Activated CD4-positive, CD25-positive, alpha-beta regulatory T cell treated with anti-CD3 and anti-CD28 coated beads, Interleukin-2, amount 50 U/mL, for 24 hours (primary cell): ENCODE measurements at regions not wholly inside any gene's neighbourhood (a gene's known extent, or its start where the extent isn't known, plus 50 kb on each side); places are given as distances from the start of the nearest gene placed in this dataset.

ENCODE experiments used
- ATAC-seq, 2 donors: fragments of 150-1000 bp; cut with Tn5 transposase; one replicate each; pipeline ENCODE4 v1.10.0; 2021; ENCODE audit warnings: mild to moderate bottlenecking in 1 of 2, moderate library complexity in 1 of 2

DNA sequence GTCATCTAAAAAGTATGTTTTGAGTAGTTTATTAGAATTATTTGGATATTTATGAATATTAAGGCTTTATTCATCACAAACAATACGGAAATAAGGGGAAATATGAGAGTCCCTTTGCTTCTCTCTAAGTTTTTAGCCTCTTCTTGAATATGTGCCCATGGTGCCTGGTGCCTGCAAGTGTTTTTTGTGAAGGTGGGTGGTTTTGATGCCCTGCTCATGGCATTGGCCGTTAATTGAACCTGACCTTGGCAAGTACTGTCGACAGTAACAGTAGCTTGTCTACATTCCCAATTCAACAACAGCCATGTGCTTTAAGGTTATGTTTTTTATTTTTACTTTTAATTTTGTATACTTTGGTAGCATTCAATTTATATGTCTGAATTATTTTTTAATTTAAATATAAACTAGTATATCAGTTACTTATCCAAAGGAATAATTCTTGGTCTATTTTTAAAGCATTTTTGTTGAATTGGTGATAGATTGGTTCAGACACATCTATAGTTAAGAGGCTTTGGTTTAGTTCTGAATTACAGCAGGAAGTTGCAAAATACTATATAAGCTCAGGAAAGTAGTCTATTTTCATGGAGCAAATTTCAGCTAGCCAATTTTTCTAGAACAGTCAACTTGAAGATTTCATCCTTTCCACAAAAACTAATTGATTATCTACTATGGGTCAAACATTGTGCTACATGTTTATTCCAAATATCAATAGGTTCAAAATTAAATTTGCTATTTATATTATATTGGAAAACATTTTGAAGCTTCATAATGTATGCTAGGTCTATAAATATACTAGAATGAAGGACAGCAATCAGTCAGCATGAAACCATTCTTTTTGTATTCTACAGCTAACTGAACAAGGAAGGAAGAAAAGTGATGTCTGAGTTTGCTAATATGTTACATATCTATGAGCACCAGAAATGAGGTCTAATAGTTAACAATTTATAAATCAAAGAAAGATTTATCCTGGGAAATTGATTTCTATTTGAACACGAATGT is 184.4 kb downstream of the MRPL39 start:
- ATAC-seq, result no peak

DNA sequence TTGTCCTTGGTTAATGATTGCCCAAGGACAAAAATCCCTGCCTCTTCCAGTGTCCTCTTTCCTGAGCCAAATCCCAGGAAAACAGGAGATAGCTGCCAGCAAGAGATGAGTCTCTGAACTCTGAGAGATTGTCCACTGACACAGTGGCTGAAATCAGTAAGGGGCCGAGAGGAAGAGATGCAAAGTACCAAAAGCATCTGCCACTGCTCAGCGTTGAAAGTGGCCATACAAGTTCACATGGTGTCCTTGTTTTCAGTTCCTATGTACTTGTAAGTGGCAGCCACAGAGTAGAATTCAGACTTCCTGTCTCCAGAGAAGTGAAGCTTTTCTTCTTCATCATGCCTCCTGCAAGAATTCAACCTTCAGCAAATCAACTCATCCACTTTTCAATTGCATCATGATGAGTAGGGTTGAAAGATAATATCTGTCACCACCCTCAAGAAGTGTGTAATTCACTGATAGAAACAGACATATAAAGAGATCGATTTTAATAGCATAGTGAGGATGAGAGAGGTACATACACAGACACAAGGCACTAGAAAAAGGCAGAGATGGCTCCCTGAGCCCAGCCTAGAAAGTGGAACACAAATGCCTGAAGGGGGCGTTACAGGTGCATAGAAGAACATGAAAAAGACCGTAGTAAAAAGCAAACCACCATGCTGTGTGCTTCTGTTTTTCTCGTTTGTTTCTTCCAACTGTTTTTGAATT is 185.8 kb downstream of the MRPL39 start:
- ATAC-seq, result peak; percentile 91 to 96

DNA sequence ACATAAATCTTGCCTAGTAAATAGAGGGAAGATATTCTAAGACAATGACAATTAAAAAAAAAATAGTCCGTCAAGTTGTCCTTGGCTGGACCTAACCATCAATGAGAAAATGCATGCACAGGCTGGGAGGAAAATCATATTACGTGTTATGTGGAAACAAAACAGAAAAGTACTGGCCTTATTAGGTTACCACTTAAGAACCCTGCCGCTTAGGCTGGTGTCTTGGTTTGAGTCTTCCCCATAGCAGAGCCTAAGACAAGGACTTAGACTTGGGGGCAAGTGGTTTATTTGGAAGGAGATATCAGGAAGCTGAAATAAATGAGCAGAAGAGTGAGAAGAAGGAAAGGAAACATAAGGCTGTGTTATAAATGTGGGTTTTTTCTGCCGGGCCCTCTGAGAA is 186.4 kb downstream of the MRPL39 start:
- no peak for ATAC-seq

DNA sequence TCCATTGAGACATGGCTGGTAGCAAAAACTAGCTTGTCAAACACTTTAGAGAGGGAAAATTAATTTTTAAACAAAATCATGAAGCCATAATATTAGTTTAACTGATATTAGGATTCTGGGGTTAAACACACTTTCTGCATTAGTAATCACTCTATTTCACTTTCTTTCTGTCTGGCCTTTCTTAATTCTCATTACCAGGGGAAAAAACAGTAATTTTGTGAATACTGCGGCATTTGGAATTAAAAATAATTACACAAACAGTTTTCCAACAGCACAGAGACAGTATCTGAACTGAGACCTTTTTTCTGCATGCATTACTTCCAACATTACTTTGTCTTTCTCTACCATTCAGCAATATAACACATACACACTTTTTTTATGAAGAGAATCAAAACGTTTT is 190.6 kb downstream of the MRPL39 start:
- ATAC-seq, result no peak

DNA sequence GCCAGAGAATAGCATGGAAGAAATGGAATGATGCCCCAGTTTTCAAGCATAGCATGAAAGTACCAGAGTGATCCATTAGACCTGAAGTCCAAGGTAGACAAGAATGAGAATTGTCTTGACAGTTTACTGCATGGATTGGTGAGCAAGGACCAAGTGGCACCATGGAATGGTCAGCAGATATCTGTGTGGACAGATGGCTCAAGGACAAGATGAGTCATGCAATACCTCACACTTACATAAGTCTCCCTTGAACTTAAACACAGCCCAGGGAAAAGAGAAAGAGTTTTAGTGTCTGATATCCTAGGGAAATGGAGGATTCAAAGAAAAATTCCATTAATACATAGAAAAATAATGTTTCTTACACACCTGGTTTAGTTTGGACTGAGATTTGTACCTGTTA is 195.2 kb downstream of the MRPL39 start:
- ATAC-seq, result no peak

DNA sequence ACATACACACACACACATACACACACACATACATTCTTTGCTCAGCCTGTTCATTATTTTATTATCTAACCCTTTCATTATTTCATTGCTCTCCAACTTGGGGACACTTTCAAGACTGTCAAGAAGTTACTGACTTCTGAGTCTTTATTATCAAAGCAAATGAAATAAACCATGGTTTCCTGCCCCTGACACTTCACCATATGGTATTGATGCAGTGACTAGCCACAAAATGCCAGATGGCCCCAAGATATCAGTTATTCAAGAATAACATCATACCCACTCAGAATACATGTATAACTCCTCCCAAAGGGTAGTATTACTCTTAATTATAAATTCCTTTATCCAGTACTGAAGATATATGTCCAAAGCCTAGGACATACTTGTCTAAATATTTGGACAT is 197.3 kb downstream of the MRPL39 start:
- ATAC-seq, result no peak

DNA sequence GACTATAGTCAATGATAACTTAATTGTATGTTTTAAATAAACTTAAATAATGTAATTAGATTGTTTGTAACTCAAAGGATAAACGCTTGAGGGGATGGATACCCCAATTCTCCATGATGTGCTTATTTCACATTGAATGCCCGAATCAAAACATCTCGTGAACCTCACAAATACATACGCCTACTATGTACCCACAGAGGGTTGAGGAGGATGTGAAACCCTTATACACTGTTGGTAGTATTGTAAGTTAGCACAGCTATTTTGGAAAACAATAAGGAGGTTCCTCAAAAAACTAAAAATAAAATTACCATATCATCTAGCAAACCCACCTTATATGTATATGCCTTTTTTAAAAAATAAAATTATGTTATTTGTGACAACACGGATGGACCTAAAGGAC is 198.6 kb downstream of the MRPL39 start:
- no peak for ATAC-seq

DNA sequence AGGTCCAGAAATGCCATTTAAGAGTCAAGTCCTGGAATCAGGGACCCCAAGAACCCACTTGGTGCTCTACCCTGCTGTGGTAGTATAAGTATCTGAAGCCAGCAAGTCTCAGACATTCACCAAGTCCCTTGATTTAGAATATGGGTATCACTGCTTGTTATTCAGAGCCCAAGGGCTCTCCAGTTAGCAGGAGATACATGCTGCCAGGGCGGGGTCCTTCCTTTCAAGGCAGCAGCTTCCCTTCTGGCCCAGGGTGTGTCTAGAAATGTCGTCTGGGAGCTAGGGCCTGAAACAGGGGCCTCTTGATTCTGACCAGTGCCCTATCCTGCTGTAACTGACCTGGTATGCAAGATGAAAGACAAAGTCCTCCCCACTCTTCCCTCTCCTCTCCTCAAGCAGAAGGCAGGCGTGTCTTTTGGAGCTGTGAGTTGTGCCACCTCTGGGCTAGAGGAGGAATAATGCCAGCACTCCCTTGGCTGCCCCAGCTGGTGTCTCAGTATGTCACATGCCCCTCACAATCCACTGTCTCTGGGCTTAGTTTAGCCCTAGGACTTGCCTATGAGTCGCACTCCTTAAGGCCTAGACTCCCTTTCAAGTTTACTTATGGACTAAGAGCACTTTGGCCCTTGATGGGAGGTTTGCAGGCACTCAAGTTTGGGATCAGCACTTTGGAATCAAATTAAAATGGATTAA is 200.2 kb downstream of the MRPL39 start:
- no peak for ATAC-seq

DNA sequence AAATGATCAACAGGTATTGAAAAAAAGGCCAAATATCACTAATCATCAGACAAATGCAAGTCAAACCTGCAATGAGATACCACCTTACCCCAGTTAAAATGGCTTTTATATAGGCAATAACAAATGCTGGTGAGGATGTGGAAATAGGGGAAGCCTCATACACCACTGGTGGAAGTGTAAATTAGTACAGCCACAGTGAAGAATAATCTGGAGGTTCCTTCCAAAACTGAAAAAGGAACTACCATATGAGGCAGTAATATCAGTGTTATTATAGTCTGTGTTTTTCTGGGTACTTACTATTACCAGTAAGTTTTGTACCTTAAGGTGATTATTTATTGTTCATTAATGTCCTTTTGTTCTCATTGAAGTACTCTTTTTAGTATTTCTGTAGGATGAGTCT is 201.3 kb downstream of the MRPL39 start:
- no peak for ATAC-seq

DNA sequence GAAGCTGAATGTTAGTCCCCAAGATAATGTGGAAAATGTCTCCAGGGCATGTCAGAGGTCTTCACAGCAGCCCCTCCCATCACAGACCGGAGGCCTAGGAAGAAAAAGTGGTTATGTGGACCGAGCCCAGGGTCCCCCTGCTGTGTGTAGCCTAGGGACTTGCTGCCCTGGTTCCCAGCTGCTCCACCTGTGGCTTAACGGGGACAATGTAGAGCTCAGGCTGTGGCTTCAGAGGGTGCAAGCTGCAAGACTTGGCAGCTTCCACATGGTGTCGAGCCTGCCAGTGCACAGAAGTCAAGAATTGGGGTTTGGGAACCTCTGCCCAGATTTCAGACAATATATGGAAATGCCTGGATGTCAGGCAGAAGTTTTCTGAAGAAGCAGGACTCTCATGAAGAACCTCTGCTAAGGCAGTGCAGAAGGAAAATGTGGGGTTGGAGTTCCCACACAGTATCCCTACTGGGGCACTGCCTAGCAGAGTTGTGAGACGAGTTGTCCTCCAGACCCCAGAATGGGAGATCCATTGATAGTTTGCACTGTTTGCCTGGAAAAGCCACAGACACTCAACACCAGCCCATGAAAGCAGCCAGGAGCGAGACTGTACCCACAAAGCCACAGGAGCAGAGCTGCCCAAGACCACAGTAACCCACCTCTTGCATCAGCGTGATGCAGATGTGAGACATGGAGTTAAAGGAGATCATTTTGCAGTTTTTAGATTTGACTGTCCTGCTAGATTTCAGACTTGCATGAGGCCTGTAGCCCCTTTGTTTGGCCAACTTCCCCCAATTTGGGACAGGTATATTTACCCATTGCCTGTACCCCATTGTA is 204.9 kb downstream of the MRPL39 start:
- ATAC-seq, result no peak

DNA sequence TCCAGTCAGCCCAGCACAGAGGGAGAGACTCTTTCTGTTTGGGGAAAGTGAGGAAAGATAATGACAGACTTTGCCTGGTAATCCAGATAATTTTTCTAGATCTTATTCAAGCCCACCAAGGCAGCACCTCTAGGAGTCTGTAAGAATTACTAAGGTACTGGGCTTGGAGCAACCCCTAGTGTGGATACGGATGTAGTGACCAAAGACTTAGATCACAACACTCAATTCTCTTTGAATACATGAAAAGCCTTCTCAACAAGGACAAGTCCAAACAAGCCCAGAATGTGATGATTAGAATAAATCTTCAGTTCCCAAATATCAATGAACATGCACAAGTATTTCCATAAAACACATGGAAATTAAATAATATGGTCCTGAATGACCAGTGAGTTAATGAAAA is 206.9 kb downstream of the MRPL39 start:
- no peak for ATAC-seq

DNA sequence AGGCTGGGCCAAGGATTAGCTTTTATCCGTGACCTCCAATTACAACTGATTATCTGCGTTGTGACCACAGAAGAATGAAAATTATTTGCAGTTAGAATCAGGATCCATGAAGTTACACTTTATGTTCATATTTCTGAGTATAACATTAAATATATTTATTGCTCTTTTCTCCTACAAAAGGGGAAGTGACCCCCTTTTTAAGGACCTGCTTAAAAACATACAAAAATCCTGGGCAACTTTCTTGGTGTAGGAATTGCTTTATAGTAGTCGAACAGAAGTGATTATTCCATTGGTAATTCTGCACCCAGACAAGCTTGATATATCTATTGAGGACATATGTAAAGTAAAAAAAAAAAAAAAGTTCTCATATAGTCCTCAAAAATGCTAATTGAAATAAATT is 208.7 kb downstream of the MRPL39 start:
- no peak for ATAC-seq

DNA sequence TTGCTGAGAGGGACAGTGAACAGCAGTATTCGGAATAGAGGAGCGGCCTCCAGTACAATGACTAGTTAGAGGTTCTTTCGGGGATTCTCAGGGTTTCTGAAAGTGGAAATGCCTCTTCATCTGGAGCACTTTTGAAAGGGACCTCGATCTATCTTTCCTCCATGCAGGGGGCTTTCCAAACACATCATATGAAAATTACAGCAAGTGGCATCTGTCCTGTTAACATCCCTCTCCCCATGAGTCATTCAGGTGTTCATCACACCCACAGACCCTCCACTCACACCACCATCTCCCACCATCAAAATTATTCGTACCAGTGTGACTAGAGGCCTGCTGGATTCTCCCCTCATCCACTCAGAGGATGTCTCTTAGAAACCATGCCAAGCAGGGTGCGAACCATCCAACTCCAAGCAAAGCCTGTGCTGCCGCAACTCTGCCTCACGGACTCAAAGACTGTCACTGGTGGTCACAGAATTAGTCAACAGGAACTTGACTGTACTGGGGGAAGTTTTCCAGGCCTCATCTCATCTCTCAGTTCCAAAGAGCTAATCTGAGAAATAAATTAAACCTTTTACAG is 211.1 kb downstream of the MRPL39 start:
- peak; percentile 94 for ATAC-seq

DNA sequence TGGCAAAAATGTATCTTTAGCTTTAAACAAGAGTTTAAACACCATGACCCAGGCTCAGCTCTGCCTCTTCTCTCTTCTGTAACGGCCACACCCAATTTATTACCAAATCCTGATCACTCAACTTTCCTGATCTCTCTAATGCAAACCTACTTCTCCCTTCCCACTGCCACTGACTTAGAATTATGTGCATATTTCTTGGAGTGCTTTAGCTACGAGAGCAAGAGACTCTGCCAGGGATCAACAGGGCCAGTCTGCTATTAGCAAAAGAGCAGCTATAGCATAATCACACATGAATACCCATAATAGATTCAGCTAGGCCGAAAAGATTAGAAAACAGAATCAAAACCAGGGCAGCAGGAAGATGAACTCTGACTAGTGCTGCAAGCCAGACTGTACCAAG is 215.5 kb downstream of the MRPL39 start:
- ATAC-seq, result no peak

DNA sequence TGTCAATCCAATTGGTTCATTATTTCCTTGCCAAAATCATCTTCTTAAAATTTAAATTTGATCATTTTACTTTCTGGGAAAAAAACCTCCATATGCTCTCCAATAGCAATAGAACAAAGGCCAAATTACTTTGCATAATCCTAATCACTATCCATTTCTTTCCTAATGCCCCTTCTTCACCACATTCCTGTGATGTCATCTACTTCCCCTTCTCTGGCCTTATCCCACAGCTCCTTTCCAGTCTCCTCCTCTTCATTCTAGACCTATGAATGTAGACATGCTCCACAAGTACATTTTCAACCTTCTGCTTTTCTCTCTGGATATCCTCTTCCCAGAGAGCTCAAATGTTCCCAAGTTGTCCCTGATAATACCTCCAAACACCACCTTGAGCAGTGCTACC is 216.6 kb downstream of the MRPL39 start:
- no peak for ATAC-seq

DNA sequence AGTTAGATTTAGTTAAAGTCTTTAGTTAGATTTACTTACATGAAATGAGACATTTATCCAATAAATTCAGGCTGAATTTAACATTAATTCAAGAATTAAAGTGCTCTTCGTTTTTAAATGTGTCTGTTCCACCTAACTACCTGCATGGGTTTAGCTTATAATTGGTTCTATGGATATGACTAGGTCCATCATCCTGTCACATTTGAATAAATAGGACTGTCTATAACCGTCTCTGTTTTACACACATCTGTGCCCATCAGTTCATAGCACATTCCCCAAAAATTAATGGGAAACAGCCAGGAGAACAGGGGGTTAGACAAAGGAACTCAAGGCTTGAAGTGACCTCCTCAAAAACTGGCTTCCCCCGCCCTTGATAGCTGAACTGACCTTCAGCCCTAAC is 219.6 kb downstream of the MRPL39 start:
- ATAC-seq, result no peak

DNA sequence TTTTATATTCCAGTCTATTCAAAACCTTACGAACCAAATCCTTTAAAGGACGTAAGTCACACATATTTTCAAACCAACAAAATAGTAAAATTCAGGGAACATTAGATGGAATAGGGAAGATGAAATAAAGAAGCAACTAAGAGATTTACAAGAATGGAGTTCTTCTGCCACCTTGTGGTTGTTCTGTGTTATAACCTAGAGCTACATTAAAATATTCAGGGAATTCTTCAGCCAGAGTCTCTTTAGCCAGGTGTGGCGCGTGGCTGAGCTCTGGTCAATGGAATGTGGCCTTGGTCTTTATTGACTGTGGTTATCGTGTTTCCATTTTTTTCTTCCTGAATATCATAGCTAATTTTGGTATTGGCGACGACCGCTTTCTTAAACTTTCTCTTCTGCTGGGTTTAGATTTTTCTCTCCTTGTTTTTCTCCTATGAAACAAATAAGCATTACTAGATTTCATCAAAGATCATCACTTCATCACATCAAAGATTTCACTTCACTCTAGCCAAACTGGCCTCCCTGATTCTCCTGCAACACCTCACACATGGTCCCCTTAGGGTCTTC is 221.3 kb downstream of the MRPL39 start:
- ATAC-seq, result peak; percentile 32 to 33

DNA sequence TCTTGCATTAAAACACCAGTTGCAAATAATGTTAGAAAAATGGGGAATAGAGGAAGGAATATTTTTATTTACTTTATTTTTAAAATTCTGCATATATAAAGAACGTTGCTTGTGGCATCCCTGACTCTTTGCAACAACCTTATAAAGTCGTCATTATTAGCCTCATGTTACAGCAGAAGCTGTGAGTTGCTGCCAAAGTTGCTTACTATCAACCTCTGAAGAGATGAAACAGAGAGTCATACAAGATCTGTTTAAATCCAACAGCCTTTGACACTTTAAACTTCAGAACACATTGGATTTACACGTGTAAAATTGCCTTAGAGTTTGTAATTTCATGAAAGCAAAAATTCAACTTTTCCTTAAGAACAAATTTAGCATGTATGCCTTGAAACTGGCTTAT is 221.9 kb downstream of the MRPL39 start:
- no peak for ATAC-seq

DNA sequence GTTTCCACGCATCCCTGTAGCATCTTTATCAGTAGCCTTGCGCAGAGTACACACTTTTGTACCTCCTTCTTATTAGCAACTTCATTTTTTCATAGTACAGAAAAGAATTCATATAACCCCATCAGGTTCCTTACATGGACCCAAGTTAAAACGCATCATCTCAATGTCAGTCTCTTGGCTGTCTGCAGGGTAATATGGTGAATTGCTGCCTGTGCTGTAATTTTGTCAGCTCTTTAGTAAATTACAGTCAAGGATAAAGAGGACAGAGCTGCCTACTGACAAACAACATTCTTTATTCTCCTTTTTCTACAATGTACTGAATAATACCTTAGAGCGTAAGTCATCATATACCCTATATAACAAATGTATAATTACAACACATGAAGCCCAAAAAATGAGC is 222.5 kb downstream of the MRPL39 start:
- ATAC-seq, result no peak

DNA sequence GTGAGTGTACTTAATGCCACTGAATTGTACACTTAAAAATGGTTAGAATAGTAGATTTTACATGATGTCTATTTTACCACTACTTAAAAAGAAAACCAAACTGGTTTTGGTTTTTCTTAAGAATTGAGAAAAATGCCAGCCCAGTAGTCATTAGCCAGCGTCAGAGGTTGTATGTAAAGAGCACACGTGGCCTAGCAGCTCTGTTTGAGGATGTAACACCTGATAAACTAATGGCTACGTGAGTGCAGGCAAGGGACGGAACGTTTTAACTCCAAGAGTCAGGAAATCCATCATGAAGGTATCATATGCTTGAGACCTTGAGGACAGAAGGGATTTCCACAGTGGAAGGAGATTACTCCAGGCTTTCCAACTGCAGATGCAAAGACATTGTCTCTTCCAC is 223.7 kb downstream of the MRPL39 start:
- ATAC-seq, result no peak

DNA sequence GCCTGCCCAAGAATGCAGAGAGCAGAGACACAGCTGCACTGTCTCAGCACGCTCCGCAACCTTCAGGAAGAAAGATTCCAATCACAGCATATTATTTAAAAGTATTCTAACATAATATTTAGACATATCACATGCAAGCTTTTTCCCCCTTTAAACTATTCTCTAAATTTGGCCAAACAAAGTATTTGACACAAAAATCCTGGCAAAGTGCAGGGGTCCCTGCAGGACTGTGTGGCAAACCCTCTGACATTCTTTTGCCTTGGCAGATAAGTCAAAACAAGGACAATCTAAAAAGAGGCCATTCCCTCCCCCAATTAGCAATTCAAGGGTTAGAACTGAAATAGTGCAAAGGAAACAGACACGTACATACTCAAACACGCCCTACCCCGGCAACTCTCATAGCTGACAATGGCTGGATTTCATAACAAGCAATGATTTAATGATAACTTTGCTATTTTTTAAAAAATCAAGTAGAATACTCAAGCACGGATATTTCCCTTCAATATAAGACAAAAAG is 225.3 kb downstream of the MRPL39 start:
- ATAC-seq, result no peak

DNA sequence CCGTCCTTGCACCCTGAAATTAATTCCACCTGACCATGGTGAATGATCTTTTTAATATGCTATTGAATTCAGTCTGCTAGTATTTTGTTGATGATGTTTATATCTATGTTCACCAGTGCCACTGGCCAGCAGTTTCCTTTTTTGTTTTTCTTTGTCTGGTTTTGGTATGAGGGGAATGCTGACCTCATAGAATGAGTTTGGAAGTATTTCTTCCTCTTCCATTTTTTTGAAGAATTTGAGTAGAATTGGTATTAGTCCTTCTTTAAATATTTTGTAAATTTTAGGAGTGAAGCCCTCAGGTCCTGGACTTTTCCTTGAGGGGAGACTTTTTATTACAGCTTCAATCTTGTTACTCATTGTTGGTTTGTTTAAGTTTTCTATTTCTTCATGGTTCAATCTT is 231.6 kb downstream of the MRPL39 start:
- ATAC-seq, result no peak
